ENCODE measurements at regions not wholly inside any gene's neighbourhood (a gene's known extent, or its start where the extent isn't known, plus 50 kb on each side); places are given as distances from the start of the nearest gene placed in this dataset.

DNA sequence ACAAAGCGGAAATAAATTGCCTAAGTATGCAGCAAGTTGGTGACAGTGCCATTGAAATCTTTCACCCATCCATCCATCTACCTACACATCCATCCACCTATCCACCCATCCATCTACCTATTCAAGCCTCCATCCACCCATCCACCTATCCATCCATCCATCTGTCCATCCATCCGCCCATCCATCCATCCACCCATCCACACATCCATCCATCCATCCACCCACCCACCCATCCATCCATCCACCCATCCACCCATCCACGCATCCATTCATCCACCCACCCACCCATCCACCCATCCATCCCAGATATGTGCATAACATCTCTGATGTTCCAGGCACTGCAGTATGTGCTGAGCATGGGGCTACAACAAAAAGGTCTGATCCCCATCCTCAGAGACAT lies 277.5 kb downstream of the IRF8 start:
- no peaks in the 10 kb centered on the region for H3K9me3 ChIP-seq (ENCODE audit: low read length)
- H3K36me3 ChIP-seq (ENCODE audit: low read depth, low read length): no peaks in the 10 kb centered on the region
- H3F3A ChIP-seq (ENCODE audit: low read length, unreplicated experiment): no peaks in the 10 kb centered on the region
- no peaks in the 10 kb centered on the region for H3K9me2 ChIP-seq (replicated peaks; ENCODE audit: low read length)
- H3K9ac ChIP-seq (ENCODE audit: low read length): no peak overlapping the region
- no peak overlapping the region for H3K4me2 ChIP-seq (ENCODE audit: low read length)
- no peak for ATAC-seq
- intact Hi-C loops (cut with micrococcal nuclease): no loop called here
- CTCF ChIA-PET: no interaction called here
- H4K20me1 ChIP-seq (ENCODE audit: low read length): no peaks in the 10 kb centered on the region
- H3K4me1 ChIP-seq (ENCODE audit: insufficient read depth, low read length): no peaks in the 10 kb centered on the region
- BruUV-seq (replicated peaks): no TSS peak
- no peak overlapping the region for H2AFZ ChIP-seq (ENCODE audit: low read length)
- H3K27ac ChIP-seq (ENCODE audit: low read length): no peak overlapping the region
- POLR2A ChIA-PET (ENCODE audit: unreplicated experiment): no interaction called here
- H3K27me3 ChIP-seq (ENCODE audit: low read length): peaks cover 33% of the 10 kb centered on the region
- no peak overlapping the region for H3K4me3 ChIP-seq (ENCODE audit: low read length)
- TF ChIP-seq, protein P1, sequence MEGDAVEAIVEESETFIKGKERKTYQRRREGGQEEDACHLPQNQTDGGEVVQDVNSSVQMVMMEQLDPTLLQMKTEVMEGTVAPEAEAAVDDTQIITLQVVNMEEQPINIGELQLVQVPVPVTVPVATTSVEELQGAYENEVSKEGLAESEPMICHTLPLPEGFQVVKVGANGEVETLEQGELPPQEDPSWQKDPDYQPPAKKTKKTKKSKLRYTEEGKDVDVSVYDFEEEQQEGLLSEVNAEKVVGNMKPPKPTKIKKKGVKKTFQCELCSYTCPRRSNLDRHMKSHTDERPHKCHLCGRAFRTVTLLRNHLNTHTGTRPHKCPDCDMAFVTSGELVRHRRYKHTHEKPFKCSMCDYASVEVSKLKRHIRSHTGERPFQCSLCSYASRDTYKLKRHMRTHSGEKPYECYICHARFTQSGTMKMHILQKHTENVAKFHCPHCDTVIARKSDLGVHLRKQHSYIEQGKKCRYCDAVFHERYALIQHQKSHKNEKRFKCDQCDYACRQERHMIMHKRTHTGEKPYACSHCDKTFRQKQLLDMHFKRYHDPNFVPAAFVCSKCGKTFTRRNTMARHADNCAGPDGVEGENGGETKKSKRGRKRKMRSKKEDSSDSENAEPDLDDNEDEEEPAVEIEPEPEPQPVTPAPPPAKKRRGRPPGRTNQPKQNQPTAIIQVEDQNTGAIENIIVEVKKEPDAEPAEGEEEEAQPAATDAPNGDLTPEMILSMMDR (conservative IDR thresholded peaks at IDR 0.05; ENCODE audit: low read depth, low read length): no peak
- DNase-seq: no peak
- H3K79me2 ChIP-seq (ENCODE audit: low read length): no peaks in the 10 kb centered on the region

DNA sequence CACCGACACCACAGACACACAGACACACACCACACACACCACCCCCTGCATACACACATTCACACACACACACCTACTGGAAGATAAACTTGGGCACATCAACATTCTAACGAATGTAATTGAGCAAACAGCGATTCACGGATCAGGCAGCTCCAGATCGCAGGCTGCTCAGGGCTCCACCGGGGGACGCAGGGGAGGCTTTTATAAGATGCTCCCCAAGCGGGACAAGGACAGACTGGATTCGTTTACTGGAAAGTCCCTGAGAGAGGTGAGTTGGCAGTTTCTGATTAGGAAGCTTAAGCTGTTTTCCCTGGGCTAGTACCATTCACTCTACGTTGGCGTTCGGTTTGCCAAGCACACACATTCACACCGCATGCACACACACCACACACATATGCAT lies 281.3 kb downstream of the IRF8 start:
- POLR2A ChIA-PET (ENCODE audit: unreplicated experiment): no interaction called here
- Histone ChIP-seq H2AFZ (ENCODE audit: low read length) (no peak overlapping the region), H3K27ac (ENCODE audit: low read length) (no peak overlapping the region), H3K4me1 (ENCODE audit: insufficient read depth, low read length) (no peaks in the 10 kb centered on the region), H3K36me3 (ENCODE audit: low read depth, low read length) (no peaks in the 10 kb centered on the region), H3K79me2 (ENCODE audit: low read length) (no peaks in the 10 kb centered on the region), H3K9me2 (replicated peaks; ENCODE audit: low read length) (no peaks in the 10 kb centered on the region), H3F3A (ENCODE audit: low read length, unreplicated experiment) (no peaks in the 10 kb centered on the region), H3K4me3 (ENCODE audit: low read length) (no peak overlapping the region), H4K20me1 (ENCODE audit: low read length) (no peaks in the 10 kb centered on the region), H3K9me3 (ENCODE audit: low read length) (no peaks in the 10 kb centered on the region), H3K4me2 (ENCODE audit: low read length) (no peak overlapping the region), H3K27me3 (ENCODE audit: low read length) (peaks cover 16% of the 10 kb centered on the region), H3K9ac (ENCODE audit: low read length) (no peak overlapping the region)
- intact Hi-C loops (cut with micrococcal nuclease): no loop called here
- BruUV-seq (replicated peaks): no TSS peak
- DNase-seq (no peak), ATAC-seq (no peak)
- CTCF ChIA-PET: no interaction called here
- TF ChIP-seq EZH2phosphoT487 (IDR thresholded peaks at IDR 0.05; ENCODE audit: borderline replicate concordance, low read length) (no peak), EZH2 (IDR thresholded peaks at IDR 0.05; ENCODE audit: low read length, unreplicated experiment) (no peak)
- TF ChIP-seq, protein P1 (conservative IDR thresholded peaks at IDR 0.05; ENCODE audit: low read depth, low read length): no peak

DNA sequence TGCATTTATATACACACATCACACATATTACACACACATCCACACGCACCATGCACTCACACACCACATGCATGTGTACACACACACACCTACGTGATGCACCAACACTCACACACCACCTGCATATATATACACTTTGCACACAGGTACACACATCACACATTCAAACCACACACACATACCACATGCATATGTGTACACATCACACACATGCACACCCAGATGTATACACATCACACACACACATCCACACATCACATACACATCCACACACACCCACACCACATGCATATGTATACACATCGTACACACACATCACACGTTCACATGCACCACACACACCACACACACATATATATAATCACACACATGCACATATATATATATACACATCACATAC lies 281.8 kb downstream of the IRF8 start:
- Histone ChIP-seq H3K27me3 (ENCODE audit: low read length) (peaks cover 21% of the 10 kb centered on the region), H3K27ac (ENCODE audit: low read length) (no peak overlapping the region)
- POLR2A ChIA-PET (ENCODE audit: unreplicated experiment): no interaction called here

More for the DNA sequence above, 281.8 kb downstream of the IRF8 start:
- H3K4me1 ChIP-seq (ENCODE audit: insufficient read depth, low read length): no peaks in the 10 kb centered on the region
- H3K9me3 ChIP-seq (ENCODE audit: low read length): no peaks in the 10 kb centered on the region
- H3F3A ChIP-seq (ENCODE audit: low read length, unreplicated experiment): no peaks in the 10 kb centered on the region
- DNase-seq (no peak), ATAC-seq (no peak)
- no peak for TF ChIP-seq EZH2phosphoT487 (IDR thresholded peaks at IDR 0.05; ENCODE audit: borderline replicate concordance, low read length)
- TF ChIP-seq, protein P1 (conservative IDR thresholded peaks at IDR 0.05; ENCODE audit: low read depth, low read length): no peak
- no peak for TF ChIP-seq EZH2 (IDR thresholded peaks at IDR 0.05; ENCODE audit: low read length, unreplicated experiment)
- CTCF ChIA-PET: no interaction called here
- H3K9me2 ChIP-seq (replicated peaks; ENCODE audit: low read length): no peaks in the 10 kb centered on the region
- H2AFZ ChIP-seq (ENCODE audit: low read length): no peak overlapping the region
- no peaks in the 10 kb centered on the region for H3K79me2 ChIP-seq (ENCODE audit: low read length)
- H4K20me1 ChIP-seq (ENCODE audit: low read length): no peaks in the 10 kb centered on the region
- H3K36me3 ChIP-seq (ENCODE audit: low read depth, low read length): no peaks in the 10 kb centered on the region
- H3K9ac ChIP-seq (ENCODE audit: low read length): no peak overlapping the region
- intact Hi-C loops (cut with micrococcal nuclease): no loop called here
- no peak overlapping the region for H3K4me3 ChIP-seq (ENCODE audit: low read length)
- BruUV-seq (replicated peaks): no TSS peak
- no peak overlapping the region for H3K4me2 ChIP-seq (ENCODE audit: low read length)

Measured in PC-3 (cell line).